ENCODE measurements at regions not wholly inside any gene's neighbourhood (a gene's known extent, or its start where the extent isn't known, plus 50 kb on each side); places are given as distances from the start of the nearest gene placed in this dataset.
A peak's percentile ranks its signal among the peaks of the same experiment; 100 is the strongest.
"Not testable (repeated sequence)": the region's sequence is repeated elsewhere in the genome, so short reads cannot be mapped to it uniquely, and the experiment has no call there.

GRCh38 chr5:110812639-110813038 lies 73.8 kb downstream of the SLC25A46 start:
- no peak for DNase-seq (ENCODE audit: low spot score)

GRCh38 chr5:110815916-110816605 lies 77.3 kb downstream of the SLC25A46 start:
- peak; percentile 60 for DNase-seq (ENCODE audit: low spot score)

GRCh38 chr5:110817459-110817858 lies 78.7 kb downstream of the SLC25A46 start:
- peak; percentile 18 for DNase-seq (ENCODE audit: low spot score)

- no peak for DNase-seq (ENCODE audit: low spot score)
Measured at GRCh38 chr5:110823571-110823970, 84.8 kb downstream of the SLC25A46 start.

- no peak for DNase-seq (ENCODE audit: low spot score)
Measured at GRCh38 chr5:110824936-110825441, 86.2 kb downstream of the SLC25A46 start.

- DNase-seq (ENCODE audit: low spot score): no peak
Measured at GRCh38 chr5:110832683-110833082, 93.9 kb downstream of the SLC25A46 start.

GRCh38 chr5:110834933-110835332 lies 96.1 kb downstream of the SLC25A46 start:
- not testable (repeated sequence) for DNase-seq (ENCODE audit: low spot score)

GRCh38 chr5:110836851-110837250 lies 98.0 kb downstream of the SLC25A46 start:
- peak; percentile 8 for DNase-seq (ENCODE audit: low spot score)

GRCh38 chr5:110838357-110838756 lies 99.5 kb downstream of the SLC25A46 start:
- DNase-seq (ENCODE audit: low spot score): not testable (repeated sequence)

- DNase-seq (ENCODE audit: low spot score): no peak
Measured at GRCh38 chr5:110838961-110839360, 100.2 kb downstream of the SLC25A46 start.

GRCh38 chr5:110840347-110840960 lies 101.6 kb downstream of the SLC25A46 start:
- DNase-seq (ENCODE audit: low spot score): no peak

GRCh38 chr5:110841137-110841536 lies 102.3 kb downstream of the SLC25A46 start:
- no peak for DNase-seq (ENCODE audit: low spot score)

- no peak for DNase-seq (ENCODE audit: low spot score)
Measured at GRCh38 chr5:110842948-110843347, 104.1 kb downstream of the SLC25A46 start.

GRCh38 chr5:110844251-110844650 lies 105.4 kb downstream of the SLC25A46 start:
- DNase-seq (ENCODE audit: low spot score): no peak

- no peak for DNase-seq (ENCODE audit: low spot score)
Measured at GRCh38 chr5:110846398-110847001, 107.7 kb downstream of the SLC25A46 start.

GRCh38 chr5:110851357-110851756 lies 112.5 kb downstream of the SLC25A46 start:
- peak; percentile 33 for DNase-seq (ENCODE audit: low spot score)

GRCh38 chr5:110852053-110852452 lies 113.2 kb downstream of the SLC25A46 start:
- DNase-seq (ENCODE audit: low spot score): peak; percentile 8

- DNase-seq (ENCODE audit: low spot score): no peak
Measured at GRCh38 chr5:110852541-110852940, 113.7 kb downstream of the SLC25A46 start.

- DNase-seq (ENCODE audit: low spot score): peak; percentile 26
Measured at GRCh38 chr5:110853267-110853666, 114.5 kb downstream of the SLC25A46 start.

GRCh38 chr5:110854200-110854599 lies 115.4 kb downstream of the SLC25A46 start:
- DNase-seq (ENCODE audit: low spot score): no peak

- DNase-seq (ENCODE audit: low spot score): no peak
Measured at GRCh38 chr5:110855961-110856360, 117.2 kb downstream of the SLC25A46 start.

GRCh38 chr5:110865400-110866094 lies 126.7 kb downstream of the SLC25A46 start:
- peak; percentile 53 for DNase-seq (ENCODE audit: low spot score)

All from kidney tubule cell (primary cell).